Activated gamma-delta T cell treated with anti-CD3 and anti-CD28 coated beads, Interleukin-2, amount 50 U/mL, for 16 hours (primary cell): ENCODE measurements at regions not wholly inside any gene's neighbourhood (a gene's known extent, or its start where the extent isn't known, plus 50 kb on each side); places are given as distances from the start of the nearest gene placed in this dataset.
"Not testable (repeated sequence)": the region's sequence is repeated elsewhere in the genome, so short reads cannot be mapped to it uniquely, and the experiment has no call there.

Source experiments
- DNase-seq: peaks from one replicate; pipeline ENCODE4 v3.0.0-alpha.2; 2020; ENCODE audit warnings: low read depth

DNA sequence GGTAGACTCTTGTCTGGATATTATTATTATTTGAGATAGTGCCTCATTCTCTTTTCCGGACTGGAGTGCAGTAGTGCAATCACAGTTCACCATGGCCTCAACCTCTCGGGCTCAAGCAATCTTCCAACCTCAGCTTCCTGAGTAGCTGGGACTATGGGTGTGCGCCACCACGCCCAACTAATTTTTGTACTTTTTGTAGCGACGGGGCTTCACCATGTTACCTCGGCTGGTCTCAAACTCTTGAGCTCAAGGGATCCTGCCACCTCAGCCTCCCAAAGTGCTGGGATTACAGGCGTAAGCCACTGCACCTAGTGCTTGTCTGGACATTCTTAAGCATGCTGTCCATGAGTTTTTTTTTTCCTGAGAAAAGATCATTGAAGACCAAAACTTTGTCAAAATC lies 498.9 kb upstream of the RGS6 start:
- no peak for DNase-seq

DNA sequence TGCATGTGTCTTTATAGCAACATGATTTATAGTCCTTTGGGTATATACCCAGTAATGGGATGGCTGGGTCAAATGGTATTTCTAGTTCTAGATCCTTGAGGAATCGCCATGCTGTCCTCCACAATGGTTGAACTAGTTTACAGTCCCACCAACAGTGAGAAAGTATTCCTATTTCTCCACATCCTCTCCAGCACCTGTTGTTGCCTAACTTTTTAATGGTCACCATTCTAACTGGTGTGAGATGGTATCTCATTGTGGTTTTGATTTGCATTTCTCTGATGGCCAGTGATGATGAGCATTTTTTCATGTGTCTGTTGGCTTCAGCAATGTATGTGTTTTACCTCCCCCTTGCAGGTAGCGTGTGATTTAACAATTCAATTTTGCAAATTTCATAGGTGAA lies 496.6 kb upstream of the RGS6 start:
- not testable (repeated sequence) for DNase-seq

DNA sequence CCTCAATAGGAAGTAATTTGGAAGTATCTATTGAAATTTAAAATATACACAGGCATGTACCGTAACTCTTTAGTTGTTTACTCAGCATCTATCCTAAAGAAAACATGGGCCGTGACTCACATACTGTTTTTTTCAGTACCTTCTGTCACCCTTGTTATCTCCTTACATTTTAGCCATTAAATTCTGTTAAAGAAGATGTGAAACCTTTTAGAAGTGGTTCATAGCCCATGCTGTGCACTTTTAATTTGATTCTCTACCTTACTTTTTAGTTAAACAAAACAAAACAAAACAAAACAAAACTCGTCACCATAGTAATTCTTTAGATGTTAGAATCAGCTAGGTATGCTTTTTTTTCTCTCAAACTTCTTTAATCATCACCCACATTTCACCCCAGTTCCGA lies 494.4 kb upstream of the RGS6 start:
- DNase-seq: no peak

DNA sequence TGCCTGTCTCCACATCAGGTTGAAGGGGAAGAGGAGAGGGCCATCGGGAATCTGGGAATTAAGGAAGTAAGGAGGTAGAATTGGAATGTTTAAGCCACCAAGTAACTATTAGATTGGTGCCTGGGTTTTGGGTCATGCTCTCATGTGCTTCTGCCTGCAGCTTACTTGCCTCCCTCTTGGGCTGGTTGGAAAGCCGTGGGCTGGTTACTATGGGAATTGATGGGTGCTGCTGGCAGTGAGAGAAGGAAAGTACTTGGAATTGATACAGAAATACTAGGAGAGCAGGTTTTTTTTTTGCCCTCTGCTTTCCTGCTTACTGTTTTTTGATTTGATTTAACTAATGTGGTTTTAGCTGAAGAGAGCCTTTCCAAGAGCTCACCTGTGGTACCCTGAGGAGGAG lies 493.5 kb upstream of the RGS6 start:
- no peak for DNase-seq

DNA sequence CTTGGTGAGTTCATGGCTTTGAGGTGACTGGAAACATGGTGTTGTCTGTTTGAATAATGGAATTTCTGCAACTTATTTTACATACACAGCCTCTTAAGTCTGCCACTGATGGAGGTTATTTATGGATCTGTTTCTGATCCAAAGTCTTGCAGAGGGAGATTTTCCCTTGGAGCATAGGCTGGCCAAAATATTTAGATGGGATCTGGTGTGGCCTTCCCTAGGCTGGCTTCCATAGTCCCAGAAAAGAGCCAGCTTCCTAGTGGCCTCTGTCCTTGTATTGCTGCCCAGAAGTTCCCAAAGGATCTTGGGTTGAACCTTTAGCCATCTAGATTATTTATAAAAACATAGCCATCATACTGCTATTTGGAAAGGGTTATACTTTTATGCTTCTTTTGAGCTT lies 491.1 kb upstream of the RGS6 start:
- no peak for DNase-seq

DNA sequence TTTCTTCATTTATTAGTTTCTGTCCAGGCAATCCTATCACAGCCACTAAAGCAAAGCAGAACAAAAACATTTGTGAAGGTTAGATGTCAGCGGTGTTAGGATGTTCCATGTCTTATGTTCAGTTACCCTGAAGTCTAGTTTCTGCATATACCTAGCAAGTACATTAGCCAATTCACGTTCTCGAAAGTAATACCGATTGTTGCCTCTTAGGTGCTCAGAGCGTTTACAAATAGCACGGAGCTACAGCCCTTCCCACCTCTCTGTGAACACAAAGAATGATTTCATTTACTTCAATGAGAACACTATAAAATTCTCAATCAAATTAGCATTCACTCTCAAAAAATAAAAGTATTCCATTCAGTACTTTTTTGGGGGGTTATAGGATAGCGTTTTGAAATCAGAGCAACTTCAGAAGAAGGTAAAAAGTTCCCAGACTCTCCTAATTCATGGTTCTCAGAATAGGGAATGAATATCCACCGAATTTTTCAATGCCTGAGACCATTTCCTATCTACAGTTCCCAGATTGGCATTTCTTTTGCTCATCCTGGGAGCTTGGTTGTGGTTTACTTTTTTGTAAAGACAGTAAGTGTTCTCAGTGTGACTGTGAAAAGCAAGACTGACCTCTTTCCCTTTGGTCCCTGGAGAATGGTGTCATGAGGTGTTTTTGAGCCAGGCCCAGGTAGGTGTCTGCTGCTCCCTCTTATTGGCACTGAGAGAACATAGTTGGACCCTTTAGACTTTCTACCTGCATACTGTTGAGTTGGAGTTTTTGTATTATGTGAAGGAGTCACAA lies 488.0 kb upstream of the RGS6 start:
- no peak for DNase-seq

DNA sequence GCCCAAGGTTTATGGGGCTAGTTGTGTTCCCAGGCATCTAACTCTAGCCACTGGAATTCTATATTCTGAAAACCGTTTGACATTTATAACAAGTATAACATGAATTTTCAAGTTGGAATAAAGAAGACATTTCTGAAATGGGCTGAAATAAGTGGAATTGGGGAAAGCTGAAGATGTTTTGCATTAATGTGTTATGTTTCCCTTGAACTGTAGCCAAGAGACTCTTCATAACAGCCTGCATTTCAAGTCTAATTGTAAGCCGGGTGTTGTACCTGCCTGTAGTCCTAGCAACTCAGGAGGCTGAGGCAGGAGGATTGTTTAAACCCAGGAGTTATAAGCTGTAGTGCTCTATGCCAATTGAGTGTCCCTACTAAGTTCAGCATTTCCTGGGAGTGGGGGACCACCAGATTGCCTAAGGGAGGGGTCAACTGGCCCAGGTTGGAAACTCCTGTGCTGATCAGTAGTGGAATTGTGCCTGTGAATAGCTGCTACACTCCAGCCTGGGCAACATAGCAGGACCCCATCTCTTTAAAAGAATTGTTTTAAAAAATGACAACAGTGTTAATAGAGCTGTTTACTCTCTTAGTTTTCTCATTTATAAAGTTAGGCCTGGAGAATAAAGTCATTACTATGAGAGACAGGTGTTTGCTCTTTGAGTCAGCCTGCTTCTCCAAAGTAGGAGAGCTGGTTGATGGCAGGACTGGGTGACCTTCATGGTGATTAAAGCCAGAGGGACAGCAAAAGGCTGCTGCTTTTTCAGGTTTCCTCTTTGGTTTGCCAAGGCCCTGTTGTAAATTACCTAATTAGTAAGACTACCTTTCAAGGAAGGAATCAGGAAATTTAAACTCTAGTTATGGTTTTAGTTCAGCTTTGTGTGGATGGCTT lies 483.6 kb upstream of the RGS6 start:
- no peak for DNase-seq

DNA sequence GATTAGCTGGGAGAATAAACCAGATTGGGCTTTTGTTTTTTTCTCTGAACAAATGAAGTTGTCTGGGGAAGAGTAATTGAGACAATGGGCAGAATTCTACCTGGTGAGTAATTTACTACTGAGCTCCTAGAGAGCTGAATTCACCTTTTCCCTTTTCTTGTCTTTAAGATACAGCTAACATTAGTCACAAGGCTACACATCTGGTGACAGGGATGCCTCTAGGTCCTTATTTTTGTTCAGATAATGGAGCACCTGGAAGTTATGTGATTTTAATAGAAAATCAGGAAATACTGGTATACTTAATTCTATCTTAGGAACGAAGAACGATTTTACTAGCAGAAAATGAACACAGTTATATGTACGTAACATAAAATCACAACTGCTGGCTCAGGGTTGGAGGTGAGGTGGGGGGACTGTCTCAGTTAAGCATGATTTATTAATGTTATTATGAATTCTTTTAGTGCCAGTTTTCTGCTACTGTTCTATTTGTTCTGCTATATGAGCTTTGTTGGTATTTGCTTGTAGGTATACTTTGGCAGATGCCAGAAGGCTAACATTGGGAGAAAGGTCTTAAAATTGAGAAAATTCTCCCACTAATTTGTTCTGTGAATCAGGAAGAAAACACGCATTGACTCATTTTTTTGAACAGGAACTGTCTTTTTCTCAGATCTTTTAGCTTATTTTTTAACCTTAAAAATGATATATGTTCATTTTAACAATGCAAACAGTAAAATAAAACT lies 482.7 kb upstream of the RGS6 start:
- no peak for DNase-seq

DNA sequence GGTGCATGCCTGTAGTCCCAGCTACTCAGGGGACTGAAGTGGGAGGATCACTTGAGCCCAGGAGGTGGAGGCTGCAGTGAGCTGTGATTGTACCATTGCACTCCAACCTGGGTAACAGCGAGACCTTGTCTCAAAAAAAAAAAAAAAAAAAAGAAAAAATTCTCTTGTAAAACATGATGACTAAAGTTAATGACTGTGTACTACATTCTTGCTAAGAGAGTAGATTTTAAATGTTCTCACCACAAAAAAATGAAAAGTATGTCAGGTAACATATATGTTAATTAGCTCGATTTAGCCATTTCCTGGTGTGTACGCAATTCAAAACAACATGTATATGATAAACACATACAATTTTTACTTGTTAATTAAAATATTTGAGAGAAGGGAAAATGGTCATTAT lies 480.7 kb upstream of the RGS6 start:
- no peak for DNase-seq

DNA sequence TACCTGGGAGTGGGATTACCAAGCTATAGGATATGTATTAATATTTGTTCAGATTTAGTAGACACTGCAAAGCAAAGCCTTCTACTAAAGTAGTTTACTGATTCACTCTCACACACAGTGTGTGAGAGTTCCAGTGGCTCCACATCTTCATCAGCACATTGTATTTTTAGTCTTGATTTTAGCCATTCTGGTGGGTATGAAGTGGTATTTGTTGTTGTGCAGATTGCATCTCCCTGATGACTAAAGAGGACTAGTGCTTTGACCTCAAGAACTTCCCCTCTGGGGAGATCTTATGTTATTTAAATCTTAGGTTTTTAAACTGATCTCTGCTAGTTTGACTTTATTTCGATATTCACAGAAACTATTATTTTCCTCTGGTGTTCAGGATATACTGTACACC lies 479.7 kb upstream of the RGS6 start:
- DNase-seq: no peak

DNA sequence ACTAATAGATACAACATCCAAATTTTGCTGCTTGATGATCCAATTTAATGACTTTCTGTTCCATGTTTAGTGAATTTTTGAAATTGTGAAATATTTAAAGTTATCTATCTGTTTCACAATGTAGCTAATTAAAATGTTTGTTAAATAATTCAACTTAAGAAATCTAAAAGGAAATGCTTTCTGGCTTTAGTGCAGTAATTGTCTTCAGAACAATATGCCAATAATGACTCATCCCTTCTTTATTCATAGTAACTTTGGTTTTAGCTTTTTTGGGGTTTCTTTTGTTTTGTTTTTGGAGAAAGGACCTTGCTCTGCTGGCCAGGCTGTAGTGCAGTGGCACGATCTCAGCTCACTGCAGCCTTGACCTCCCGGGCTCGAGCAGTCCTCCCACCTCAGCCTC lies 479.2 kb upstream of the RGS6 start:
- no peak for DNase-seq

DNA sequence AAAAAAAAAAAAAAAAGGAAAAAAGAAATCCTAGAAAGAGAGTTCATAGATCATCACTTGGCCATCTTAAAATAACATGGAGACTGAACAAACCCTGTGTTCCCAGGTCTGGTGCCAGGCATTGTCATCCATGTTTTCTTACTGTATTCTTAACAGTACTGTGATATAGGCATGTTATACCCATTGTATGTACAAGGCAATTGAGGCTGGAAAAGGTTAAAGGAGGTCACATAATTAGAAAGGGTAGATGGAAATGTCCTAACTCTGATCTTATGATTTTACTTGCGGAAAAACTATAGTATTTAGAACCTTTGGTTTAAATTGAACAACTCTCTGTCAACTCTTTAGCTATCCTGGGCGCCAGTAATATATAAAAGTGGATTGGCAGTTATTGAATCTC lies 478.2 kb upstream of the RGS6 start:
- DNase-seq: no peak

DNA sequence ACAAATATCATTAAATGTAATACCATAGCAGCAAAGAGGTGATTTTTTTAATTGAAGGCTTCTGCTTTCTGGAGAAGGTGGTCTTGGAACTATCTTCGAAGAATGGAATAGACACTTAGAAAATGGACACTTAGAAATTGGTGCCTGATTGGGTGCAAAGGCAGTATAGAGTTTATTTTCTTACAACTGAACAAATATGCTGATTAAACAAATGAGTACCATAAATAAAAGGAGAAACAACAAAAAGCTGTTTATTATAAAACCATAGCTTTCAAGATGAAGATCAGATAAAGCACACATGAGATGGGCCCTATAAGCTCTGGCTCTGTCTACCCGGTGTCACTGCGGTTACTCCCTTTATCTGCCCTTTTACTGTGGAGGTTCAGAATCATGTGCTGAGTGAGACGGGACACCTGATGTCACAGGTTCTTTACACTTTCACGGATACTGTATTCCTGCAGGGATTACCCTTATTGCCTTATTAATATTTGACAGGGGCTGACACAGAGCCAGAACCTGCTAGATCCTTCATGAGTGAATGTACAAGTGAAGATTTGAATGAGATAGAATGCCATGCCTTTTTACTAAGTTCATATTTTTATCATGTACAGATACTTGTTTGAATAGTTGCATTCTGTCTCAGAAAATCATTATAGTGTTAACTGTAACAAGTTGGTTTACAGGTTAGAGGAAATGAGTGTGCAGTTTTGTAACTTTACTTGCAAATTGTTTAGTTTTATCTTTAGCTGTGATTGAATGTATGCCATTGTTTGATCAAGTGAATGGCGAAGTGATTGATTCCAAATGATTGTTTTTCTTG lies 477.5 kb upstream of the RGS6 start:
- DNase-seq: no peak

DNA sequence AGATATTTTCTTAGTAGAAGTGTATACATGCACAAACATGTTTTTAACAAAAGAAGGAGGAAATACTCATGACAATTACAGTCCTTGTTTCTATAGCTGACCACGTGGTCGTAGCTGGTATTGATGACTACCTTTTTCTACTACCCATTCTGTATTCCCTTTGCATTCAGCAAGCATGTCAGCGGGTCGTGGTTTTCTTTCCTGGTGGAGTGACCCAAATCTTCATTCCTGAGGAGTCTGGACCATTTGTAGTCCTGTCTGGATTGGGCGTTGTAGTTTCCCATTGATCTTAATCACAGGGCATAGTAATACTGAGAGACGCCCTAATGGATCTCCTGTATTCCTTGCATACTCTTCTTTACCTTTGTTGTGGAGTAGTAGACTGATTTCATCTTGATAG lies 472.1 kb upstream of the RGS6 start:
- no peak for DNase-seq

DNA sequence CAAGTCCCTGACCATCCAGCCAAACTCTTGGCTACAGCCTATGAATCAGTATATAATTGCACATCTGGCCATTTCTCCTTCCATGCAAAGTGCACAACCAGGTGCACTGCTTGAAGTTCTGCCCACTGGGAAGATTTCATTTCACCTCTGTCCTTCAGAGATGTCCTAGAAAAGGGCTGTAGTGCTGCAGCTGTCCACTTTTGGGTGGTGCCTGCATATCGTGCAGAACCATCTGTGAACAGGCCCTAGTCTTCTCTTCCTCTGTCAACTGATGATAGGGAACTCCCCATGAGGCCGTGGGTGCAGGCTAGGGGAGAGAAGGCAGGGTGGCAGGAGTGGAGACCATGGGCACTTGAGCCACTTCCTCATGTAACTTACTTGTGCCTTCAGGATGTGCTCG lies 470.6 kb upstream of the RGS6 start:
- DNase-seq: not testable (repeated sequence)

DNA sequence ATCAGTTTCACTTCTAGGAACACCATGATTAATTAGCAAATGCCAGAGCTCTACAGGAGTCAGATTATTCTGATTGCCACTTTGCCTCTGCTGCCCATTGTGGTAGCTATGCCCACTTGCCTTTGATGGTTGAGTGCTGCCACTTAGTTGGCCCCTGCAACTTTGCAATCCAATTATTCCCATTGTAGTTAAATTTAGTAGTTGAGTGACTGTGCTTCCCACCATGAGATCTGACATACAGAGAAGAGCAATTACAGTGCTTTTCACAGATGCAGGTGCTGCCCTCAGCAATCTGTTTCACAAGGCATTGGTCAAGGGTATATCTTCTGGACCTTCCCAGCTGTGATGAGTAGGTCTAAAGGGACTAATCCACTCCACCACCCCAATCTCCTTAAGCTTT lies 468.4 kb upstream of the RGS6 start:
- DNase-seq: no peak

DNA sequence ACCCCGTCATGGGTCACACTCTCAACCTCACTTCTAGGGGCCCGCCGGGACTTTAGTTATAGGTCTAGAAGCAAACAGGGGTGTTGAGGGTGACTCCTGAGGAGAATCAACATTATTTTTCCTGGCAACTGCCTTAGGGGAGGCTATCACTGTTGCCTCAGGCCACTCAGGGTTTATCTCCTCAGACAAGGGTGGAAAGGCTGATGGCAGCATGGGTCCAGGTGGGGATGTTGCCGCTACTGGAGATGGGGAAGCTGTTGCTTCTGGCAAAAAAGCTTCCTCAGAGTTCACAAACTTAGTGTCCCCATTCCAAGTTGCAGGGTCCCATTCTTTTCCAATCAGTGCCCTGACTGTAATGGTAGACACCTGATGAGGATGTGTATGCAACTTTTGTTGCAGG lies 467.4 kb upstream of the RGS6 start:
- no peak for DNase-seq

DNA sequence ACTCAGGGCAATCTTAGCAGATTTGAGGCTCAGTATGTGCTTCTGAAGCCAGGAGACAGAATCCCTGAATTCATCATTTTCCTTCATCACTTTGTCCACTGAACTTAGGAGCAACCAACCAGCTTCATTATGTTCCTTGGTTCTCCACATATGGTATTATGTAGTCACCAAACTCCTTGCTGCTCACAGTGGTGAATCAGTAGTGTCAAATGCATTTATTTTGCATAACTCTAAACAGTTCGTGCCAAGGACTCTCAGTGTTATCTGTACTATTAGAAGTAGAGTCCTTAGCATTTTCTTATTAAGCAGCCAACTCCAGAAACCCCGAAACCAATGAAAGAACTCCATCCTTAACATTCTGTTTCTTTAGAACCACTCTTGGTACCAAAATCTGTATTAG lies 466.9 kb upstream of the RGS6 start:
- DNase-seq: no peak

DNA sequence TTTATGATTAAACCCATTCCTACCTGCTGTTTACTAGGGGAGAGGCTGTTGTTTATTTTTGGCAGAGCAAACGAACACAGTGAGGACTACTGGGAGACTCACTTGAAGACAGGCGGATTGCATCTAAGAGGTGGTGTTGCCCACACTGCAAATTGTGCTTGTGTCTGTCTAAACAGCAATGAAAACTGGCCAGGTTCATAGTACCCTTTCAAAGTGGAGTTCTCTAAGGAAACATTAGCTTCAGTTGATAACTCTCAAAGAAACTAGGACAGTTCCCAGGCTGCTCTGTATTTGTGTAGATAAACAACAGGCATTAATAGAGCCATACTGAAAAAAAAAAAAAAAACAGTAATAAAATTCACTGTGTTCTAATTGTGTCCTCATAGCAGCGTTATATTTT lies 466.0 kb upstream of the RGS6 start:
- no peak for DNase-seq

DNA sequence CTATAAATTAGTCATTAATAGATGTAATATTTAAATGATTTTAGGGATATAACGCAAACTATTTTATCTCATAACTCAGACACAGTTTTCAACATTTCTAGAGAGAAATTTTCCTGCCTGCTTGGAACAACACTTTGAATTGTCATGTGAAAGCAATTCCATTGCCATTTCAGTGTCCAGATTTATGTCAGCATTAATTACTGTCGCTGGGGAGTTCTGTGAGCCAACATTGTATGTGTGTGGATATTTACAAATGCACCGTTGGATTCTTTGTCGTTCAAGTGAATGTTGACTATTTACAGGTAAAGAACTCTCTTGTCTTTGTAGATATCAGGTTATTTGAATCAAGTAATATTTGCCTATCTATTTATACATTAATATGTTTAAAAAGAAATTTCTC lies 465.3 kb upstream of the RGS6 start:
- no peak for DNase-seq

DNA sequence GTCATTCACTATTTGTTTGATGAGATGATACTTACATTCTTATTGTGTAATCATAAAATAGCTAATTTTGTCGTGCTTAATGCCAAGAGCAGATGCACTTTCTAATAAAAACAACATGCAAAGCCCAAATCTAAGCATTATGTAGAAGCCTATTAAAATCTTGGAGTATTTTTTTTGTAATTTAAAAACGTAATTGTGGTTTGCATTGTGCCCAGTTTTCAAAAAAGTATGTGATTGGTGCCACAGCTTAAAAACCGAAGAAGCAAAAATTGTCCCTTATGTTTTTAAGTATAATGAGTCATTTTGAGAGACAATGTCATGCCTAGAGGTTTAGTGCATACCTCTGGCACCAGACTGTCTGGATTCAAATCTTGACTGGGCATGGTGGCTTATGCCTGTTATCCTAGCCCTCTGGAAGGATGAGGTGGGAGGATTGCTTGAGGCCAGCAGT lies 464.8 kb upstream of the RGS6 start:
- DNase-seq: no peak

DNA sequence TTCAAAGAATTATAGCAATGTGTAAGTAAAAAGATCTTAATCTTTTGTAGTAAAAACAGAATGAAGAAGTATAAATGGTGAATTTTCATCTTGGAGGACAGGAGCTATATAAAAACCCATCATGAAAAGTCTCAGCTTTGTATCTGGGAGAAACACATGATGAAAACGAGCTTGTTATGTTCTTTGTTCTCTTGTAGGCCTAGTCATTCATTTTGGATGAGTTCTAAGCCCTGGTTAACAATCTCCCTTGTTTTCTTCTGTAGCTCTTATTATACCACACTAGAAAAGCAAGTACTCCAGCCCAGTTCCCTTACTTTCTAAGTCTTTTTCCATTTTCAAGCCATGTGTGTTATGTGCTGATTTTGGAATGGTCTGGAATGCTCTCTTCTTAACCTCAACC lies 463.5 kb upstream of the RGS6 start:
- no peak for DNase-seq
